Panc1 (cell line): ENCODE measurements at regions not wholly inside any gene's neighbourhood (a gene's known extent, or its start where the extent isn't known, plus 50 kb on each side); places are given as distances from the start of the nearest gene placed in this dataset.

Experiments used
- ATAC-seq: fragments of 200-7000 bp; cut with Tn5 transposase; 2 replicates; pipeline ENCODE4 v1.9.1; 2020; ENCODE audit warnings: mild to moderate bottlenecking, moderate library complexity
- BruUV-seq: library from RNA; stranded (reverse); fragments of 400-500 nt; replicated peaks from 2 replicates; lab custom pipeline; 2021; lab: Mats Ljungman, UMichigan
- CTCF ChIA-PET: fragments of 300-600 bp; sonication (Branson Sonifier 250); formaldehyde crosslinking; loops from one replicate; lab custom pipeline; 2022; ENCODE audit warnings: antibody characterized with exemption; lab: Charles Lee
- POLR2A ChIA-PET: fragments of 300-600 bp; sonication (Branson Sonifier 250); formaldehyde crosslinking; loops from one replicate; lab custom pipeline; 2022; ENCODE audit warnings: antibody characterized with exemption; lab: Charles Lee
- DNase-seq: peaks from one replicate; pipeline ENCODE4 v3.0.0-alpha.2; 2010; ENCODE audit warnings: low read depth, low spot score
- H3K27ac ChIP-seq: 2 replicates; pipeline ENCODE4 v1.5.1; 2011; ENCODE audit warnings: mild to moderate bottlenecking, low read length, inconsistent platforms
- H3K27me3 ChIP-seq: fragments of 200-500 bp; sonication (Bioruptor generic); 2 replicates; pipeline ENCODE4 v1.6.0; 2014; ENCODE audit warnings: low read length, inconsistent platforms; ENCODE audit not compliant: control insufficient read depth, insufficient read depth
- H3K36me3 ChIP-seq: fragments of 200-500 bp; sonication (Bioruptor generic); 2 replicates; pipeline ENCODE4 v1.5.1; 2014; ENCODE audit warnings: inconsistent platforms, mild to moderate bottlenecking, low read length, moderate library complexity; ENCODE audit not compliant: control insufficient read depth, insufficient read depth
- H3K4me1 ChIP-seq: 2 replicates; pipeline ENCODE4 v1.5.1; 2011; ENCODE audit warnings: inconsistent platforms, mild to moderate bottlenecking, low read length, moderate library complexity; ENCODE audit not compliant: control insufficient read depth, insufficient read depth
- H3K4me3 ChIP-seq, 2 experiments: 2 replicates each; pipeline ENCODE4 v1.5.1; 2011 to 2012; ENCODE audit warnings: low read depth in 2 of 2, low read length in 2 of 2, mild to moderate bottlenecking in 2 of 2, inconsistent platforms in 1 of 2, moderate library complexity in 1 of 2
- H3K9me3 ChIP-seq: fragments of 200-500 bp; sonication (Bioruptor generic); 2 replicates; pipeline ENCODE4 v1.5.1; 2014; ENCODE audit warnings: low read depth, mild to moderate bottlenecking, inconsistent platforms, low read length, moderate library complexity; ENCODE audit not compliant: control insufficient read depth, insufficient read depth
- POLR2AphosphoS5 ChIP-seq: IDR thresholded peaks from 2 replicates; pipeline ENCODE4 v1.6.1; 2012; ENCODE audit warnings: mild to moderate bottlenecking, low read depth, low read length, moderate library complexity
- REST ChIP-seq, 2 experiments: IDR thresholded peaks; 2 replicates each; pipeline ENCODE4 v1.6.1; 2011 to 2012; ENCODE audit warnings: low read depth in 2 of 2, control low read depth in 1 of 2, low read length in 1 of 2, mild to moderate bottlenecking in 1 of 2, moderate library complexity in 1 of 2; ENCODE audit not compliant: insufficient read depth in 1 of 2
- SIN3A ChIP-seq: IDR thresholded peaks from 2 replicates; pipeline ENCODE4 v1.6.1; 2012; ENCODE audit warnings: low read depth, mild to moderate bottlenecking, low read length, moderate library complexity, borderline replicate concordance; ENCODE audit not compliant: insufficient read depth
- TCF7L2 ChIP-seq: IDR thresholded peaks from 2 replicates; pipeline ENCODE4 v1.6.1; 2011; ENCODE audit warnings: mild to moderate bottlenecking, low read depth, low read length, inconsistent platforms
- in situ Hi-C: cut with HindIII; loops from 2 replicates; pipeline ENCODE4 v1.10.0; 2016; ENCODE audit warnings: low sequenced_read_pairs, low pct_unique_long_range_greater_than_20kb
- intact Hi-C: fragments of 100-400 bp; cut with micrococcal nuclease; formaldehyde crosslinking; loops from one replicate; pipeline ENCODE4 v1.10.0; 2022; ENCODE audit not compliant: unreplicated experiment
- TF ChIP-seq, protein P1 (sequence below): fragments of 450-650 bp; IDR thresholded peaks from 2 replicates; pipeline ENCODE4 v1.5.1; 2017; ENCODE audit warnings: mild to moderate bottlenecking

GRCh38 chr18:6505498-6505875, 90.8 kb upstream of the L3MBTL4 start:
- Histone ChIP-seq H3K36me3 (no peaks in the 10 kb centered on the region), H3K27me3 (no peaks in the 10 kb centered on the region), H3K4me3 (no peak overlapping the region), H3K27ac (no peak overlapping the region), H3K9me3 (no peaks in the 10 kb centered on the region), H3K4me1 (no peaks in the 10 kb centered on the region)
- TF ChIP-seq, protein P1, sequence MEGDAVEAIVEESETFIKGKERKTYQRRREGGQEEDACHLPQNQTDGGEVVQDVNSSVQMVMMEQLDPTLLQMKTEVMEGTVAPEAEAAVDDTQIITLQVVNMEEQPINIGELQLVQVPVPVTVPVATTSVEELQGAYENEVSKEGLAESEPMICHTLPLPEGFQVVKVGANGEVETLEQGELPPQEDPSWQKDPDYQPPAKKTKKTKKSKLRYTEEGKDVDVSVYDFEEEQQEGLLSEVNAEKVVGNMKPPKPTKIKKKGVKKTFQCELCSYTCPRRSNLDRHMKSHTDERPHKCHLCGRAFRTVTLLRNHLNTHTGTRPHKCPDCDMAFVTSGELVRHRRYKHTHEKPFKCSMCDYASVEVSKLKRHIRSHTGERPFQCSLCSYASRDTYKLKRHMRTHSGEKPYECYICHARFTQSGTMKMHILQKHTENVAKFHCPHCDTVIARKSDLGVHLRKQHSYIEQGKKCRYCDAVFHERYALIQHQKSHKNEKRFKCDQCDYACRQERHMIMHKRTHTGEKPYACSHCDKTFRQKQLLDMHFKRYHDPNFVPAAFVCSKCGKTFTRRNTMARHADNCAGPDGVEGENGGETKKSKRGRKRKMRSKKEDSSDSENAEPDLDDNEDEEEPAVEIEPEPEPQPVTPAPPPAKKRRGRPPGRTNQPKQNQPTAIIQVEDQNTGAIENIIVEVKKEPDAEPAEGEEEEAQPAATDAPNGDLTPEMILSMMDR, result no peak
- TF ChIP-seq POLR2AphosphoS5 (no peak), TCF7L2 (no peak), REST (IDR thresholded peaks at IDR 0.05; ENCODE audit: insufficient read depth in 1 of 2, low read depth in 2 of 2, low read length in 1 of 2) (no peak), SIN3A (no peak)
- ATAC-seq (no peak), DNase-seq (no peak)
- CTCF ChIA-PET, result no interaction called here
- POLR2A ChIA-PET, result no interaction called here
- in situ Hi-C loops, result no loop called here
- intact Hi-C loops, result no loop called here
- BruUV-seq, result no TSS peak

- intact Hi-C loops, result no loop called here
- TF ChIP-seq, protein P1, result no peak
- TF ChIP-seq SIN3A, result no peak
- no peak for TF ChIP-seq REST (IDR thresholded peaks at IDR 0.05; ENCODE audit: insufficient read depth in 1 of 2, low read depth in 2 of 2, low read length in 1 of 2)
- no peak for TF ChIP-seq POLR2AphosphoS5
- TF ChIP-seq TCF7L2, result no peak
- in situ Hi-C loops, result no loop called here
- POLR2A ChIA-PET, result no interaction called here
- H3K4me1 ChIP-seq, result no peaks in the 10 kb centered on the region
- no TSS peak for BruUV-seq
- H3K27me3 ChIP-seq, result no peaks in the 10 kb centered on the region
- CTCF ChIA-PET, result no interaction called here
- H3K9me3 ChIP-seq, result no peaks in the 10 kb centered on the region
- H3K27ac ChIP-seq, result no peak overlapping the region
- H3K4me3 ChIP-seq, result no peak overlapping the region
- no peaks in the 10 kb centered on the region for H3K36me3 ChIP-seq
- no peak for ATAC-seq
- DNase-seq, result no peak
Observed at GRCh38 chr18:6509417-6509816, 94.7 kb upstream of the L3MBTL4 start.
